Fibroblast of the aortic adventitia (primary cell): ENCODE measurements at regions not wholly inside any gene's neighbourhood (a gene's known extent, or its start where the extent isn't known, plus 50 kb on each side); places are given as distances from the start of the nearest gene placed in this dataset.
A peak's percentile ranks its signal among the peaks of the same experiment; 100 is the strongest.

Experiments
- DNase-seq: peaks from one replicate; pipeline ENCODE4 v3.0.0-alpha.2; 2010; ENCODE audit warnings: low read depth
- H3K4me3 ChIP-seq: 2 replicates; pipeline ENCODE4 v1.5.1; 2011; ENCODE audit warnings: low read depth, mild to moderate bottlenecking, control low read depth, low read length, moderate library complexity
- TF ChIP-seq, protein P1 (sequence below): IDR thresholded peaks from 2 replicates; pipeline ENCODE4 v1.5.1; 2011; ENCODE audit warnings: mild to moderate bottlenecking, low read length, control low read depth, inconsistent platforms; ENCODE audit not compliant: insufficient read depth

DNA sequence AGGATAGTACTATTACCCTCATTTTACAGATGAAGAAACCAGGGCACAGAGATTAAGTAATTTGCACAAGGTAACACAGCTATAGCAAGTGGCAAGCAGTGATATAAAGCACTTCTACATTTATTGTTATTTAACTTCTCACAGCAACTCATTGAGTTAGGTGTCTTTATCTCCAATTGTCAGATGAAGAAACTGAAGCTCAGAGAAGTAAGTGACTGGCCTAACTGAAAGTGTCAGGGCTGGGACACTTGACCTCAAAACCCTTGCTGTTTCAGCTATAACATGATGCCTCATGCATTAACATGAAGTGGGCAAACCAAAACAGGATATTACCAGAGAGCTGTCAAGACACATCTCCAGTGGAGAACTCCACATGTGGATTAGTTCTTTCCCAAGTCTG lies 65.8 kb upstream of the LEKR1 start:
- DNase-seq = no peak
- TF ChIP-seq, protein P1, sequence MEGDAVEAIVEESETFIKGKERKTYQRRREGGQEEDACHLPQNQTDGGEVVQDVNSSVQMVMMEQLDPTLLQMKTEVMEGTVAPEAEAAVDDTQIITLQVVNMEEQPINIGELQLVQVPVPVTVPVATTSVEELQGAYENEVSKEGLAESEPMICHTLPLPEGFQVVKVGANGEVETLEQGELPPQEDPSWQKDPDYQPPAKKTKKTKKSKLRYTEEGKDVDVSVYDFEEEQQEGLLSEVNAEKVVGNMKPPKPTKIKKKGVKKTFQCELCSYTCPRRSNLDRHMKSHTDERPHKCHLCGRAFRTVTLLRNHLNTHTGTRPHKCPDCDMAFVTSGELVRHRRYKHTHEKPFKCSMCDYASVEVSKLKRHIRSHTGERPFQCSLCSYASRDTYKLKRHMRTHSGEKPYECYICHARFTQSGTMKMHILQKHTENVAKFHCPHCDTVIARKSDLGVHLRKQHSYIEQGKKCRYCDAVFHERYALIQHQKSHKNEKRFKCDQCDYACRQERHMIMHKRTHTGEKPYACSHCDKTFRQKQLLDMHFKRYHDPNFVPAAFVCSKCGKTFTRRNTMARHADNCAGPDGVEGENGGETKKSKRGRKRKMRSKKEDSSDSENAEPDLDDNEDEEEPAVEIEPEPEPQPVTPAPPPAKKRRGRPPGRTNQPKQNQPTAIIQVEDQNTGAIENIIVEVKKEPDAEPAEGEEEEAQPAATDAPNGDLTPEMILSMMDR = no peak
- no peak overlapping the region for H3K4me3 ChIP-seq

DNA sequence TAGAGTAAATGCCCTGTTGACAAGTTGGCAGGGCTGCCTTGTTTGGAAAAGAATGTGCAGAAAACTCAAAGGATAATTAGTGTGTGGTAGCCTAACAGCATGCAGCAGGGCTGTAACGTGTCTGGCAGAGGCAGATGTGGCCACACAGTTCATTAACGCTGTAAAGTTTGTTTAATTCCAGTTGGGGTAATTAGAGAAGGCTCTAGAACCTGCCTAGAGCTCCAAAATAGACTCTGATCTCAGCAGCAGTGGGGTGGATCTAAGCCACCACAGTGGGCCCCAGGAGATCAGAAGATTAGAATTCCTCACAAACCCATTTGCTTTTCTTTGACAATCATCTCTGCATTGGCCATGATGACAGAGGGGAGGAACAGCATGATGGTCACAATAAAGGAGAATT lies 65.1 kb upstream of the LEKR1 start:
- TF ChIP-seq, protein P1 = no peak
- no peak for DNase-seq
- H3K4me3 ChIP-seq = no peak overlapping the region

DNA sequence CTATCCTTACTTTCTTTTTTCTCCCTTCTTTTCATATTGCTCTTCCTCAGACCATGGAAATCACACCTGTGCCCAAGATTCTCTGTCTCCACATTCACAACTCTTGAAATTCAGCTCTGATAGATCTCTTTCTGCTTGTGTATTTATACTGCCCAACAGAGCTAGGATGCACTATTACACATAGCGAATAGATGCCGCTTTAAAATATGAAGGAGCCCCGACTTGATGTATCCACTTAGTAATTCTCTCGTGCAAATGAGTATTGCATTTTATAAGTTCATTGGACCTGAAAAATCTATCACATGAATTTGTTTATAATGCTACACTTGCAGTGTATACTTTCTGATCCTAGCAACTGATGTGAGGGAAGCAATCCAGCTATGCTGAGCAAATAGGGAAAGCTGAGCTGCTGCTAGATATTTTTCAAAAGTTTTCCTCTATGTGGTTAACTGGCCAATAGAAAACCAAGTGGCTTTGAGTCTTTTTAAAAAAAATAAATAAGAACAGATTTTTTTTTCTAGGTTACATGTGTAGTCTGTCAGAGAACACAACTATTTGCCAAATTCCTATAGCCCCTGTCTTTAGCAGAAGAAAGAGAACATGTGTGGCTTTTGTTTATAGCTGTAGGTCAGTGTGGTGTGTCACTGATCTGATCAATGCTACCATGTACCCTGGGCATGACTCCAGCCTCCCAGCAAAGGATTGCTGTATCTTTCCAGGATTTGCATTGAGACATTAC lies 64.3 kb upstream of the LEKR1 start:
- TF ChIP-seq, protein P1 = no peak
- DNase-seq = peak; percentile 82
- no peak overlapping the region for H3K4me3 ChIP-seq

DNA sequence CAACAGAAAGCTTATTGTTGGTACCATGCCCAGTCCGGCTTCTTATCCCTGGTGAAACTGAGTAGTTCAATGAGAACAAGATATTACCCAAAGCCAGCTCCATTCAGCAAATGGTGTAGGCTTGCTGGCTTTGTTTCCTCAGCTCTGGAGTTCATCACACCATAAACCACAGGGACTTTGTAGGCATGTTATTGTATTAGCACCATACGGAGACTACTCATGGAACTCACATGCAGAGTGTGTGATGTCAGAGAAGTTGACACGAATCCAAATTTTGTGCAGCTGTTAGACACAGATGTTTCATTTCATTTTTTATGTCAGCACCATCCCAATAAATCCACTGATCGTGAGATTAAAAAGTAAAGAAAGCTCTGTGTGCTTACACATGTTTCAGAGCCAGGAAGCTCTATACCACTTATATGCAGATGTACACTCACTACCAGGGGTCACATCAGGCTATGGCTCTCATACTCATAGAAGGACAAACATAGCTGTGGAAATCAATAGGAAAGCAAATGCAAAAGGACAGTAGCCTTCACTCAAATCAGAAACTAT lies 63.4 kb upstream of the LEKR1 start:
- no peak overlapping the region for H3K4me3 ChIP-seq
- peak; percentile 99 for DNase-seq
- TF ChIP-seq, protein P1 = no peak

DNA sequence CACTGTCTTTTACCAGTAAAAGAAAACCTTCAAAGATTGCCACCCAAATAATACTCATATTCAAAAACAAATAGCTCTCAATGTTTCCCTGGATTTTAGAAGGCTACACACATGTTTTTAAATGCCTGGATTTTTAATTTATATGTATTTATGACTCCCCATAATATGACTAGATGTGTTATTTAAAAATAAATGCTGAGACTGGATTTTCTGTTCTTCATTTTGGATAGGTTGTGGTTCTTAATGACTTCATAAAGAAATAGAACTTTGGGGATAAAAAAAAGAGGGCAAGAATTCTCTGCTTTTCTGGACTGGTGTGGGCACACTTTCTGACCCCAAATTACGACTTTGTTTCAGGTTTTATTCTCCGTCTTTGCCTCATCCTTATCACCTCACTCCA lies 62.8 kb upstream of the LEKR1 start:
- TF ChIP-seq, protein P1 = no peak
- DNase-seq = no peak
- H3K4me3 ChIP-seq = no peak overlapping the region

DNA sequence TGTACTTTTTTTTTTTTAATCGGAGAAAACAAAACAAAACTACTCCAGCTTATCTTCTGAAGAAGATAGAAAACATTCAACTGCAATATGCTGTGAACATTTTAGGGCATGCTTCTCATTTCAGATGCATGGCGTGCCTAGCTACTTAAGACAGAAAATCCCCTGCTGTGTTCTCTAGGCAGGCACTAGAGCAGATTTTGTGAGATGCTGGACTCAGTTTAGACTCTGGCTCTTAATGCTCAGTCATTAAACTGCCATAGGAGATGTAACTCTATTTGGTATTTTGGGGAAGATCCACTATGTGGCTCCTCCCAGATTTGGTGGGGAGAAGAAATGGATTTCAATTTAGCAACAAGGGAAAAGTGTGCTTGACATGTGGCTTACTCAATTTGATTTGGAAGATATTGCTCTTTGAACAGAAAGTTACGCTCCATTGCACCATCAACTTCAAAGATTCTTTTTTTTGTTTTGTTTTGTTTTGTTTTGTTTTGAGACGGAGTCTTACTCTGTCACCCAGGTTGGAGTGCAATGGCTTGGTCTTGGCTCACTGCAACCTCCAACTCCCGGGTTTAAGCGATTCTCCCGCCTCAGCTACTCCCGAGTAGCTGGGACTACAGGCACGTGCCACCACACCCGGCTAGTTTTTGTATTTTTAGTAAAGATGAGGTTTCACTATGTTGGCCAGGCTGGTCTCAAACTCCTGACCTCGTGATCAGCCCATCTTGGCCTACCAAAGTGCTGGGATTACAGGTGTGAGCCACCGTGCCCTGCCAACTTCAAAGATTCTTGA lies 62.0 kb upstream of the LEKR1 start:
- H3K4me3 ChIP-seq = no peak overlapping the region
- TF ChIP-seq, protein P1 = no peak
- no peak for DNase-seq
